ENCODE measurements at regions not wholly inside any gene's neighbourhood (a gene's known extent, or its start where the extent isn't known, plus 50 kb on each side); places are given as distances from the start of the nearest gene placed in this dataset.

DNA sequence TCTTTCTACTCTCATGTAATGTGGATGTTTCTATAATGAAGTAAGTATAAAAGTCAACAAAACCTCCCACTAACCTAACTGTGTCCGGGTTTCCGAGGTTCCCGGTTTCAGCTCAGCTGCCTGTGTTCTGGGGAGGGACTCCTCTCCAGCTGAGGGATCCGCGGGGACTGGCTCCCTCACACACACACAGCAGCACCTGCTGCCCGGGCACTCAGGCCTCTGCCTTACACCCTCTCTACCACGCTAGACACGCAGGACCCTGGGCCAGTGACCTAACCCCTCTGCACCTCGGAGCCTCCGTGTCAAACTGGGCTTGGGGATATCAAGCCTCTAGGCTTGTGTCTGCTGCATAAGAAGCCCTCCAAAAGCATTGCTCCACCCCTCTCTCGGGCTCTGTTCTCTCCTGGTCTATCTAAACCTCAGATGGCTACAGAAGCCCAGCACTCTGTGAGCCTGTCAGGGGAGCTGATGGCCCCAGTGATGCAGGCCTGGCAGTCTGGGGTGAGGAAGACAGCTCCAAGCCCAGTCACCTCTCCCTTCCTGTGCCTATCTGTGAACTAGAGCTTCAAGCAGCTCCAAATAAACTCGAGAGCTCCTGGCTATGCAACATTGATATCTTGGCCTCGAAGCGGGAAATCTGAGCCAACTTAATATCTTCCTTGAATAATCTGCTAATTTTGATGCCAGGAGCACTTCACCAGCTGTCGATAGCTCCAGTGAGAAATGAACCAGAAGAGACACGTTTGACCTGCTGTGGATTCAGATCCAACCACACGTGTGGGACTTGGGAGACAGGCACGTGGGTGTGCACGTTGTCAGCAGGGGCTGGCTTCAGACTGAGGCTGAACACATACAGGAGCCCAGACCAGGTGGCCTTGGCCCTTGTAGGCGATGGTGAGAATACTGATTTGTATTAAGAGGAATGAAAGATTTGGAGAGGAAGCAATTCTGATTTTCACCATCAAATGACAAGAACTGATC is 232.7 kb upstream of the B3GAT1 start:
- DNase-seq (ENCODE audit: low spot score) = no peak

DNA sequence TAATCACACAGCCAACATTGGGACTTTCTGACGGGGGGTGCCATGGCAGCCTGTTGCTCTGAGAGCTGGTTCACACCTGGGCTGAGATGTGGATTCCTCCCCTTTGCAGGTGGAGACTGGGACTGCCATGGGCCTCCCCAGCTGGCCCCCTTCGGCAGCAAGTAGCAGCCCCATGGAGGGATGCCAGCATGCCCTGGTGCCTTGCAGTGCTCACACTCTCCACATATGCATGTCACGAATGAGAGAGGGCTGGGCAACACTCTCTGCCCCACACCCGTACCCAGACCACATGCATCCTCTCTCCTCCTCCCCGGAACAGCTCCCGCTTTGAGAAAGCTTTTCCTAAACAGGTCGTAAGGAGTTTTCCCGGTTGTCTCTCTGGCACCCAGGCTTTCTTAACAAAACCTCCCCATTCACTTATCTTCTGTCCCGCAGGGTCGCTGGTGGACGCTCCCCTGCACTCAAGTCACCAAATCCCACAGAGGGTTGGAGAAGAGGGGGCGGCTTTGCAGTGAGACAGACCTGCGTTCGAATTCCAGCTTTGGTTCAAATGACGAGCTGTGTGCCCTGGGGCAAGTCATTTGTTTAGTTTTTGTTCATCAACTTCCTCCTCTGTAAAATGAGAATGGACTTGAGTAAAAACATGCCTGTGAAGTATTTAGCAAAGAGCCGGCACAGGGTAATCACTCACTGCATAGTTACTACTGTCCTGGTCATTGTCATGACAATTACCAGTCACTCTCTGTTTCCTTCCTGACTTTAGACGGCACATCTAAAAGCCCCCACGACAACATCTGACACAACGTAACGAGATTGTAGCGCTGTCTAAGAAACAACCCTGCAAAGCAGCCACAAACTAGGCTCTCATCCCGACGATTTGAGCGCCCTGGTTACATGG is 231.3 kb upstream of the B3GAT1 start:
- no peak for DNase-seq (ENCODE audit: low spot score)

DNA sequence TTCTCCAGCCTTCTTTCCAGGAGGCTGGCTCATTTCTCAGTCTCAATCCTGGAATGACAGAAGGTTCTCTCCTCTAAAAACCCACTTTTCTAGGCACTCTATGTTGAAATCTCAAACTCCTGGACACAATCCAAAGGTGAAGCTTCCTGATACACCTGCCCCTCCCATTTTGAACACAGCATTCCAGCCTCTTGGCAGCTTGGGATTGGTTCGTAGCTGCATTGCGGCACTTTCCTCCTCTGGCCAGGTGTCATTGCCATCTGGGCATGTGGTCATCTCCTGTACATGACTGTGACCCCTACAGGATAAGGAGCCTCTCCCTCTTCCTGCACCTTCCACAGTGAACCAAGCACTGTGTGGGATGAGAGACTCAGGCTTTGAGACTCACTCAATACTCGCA is 230.2 kb upstream of the B3GAT1 start:
- DNase-seq (ENCODE audit: low spot score) = no peak

DNA sequence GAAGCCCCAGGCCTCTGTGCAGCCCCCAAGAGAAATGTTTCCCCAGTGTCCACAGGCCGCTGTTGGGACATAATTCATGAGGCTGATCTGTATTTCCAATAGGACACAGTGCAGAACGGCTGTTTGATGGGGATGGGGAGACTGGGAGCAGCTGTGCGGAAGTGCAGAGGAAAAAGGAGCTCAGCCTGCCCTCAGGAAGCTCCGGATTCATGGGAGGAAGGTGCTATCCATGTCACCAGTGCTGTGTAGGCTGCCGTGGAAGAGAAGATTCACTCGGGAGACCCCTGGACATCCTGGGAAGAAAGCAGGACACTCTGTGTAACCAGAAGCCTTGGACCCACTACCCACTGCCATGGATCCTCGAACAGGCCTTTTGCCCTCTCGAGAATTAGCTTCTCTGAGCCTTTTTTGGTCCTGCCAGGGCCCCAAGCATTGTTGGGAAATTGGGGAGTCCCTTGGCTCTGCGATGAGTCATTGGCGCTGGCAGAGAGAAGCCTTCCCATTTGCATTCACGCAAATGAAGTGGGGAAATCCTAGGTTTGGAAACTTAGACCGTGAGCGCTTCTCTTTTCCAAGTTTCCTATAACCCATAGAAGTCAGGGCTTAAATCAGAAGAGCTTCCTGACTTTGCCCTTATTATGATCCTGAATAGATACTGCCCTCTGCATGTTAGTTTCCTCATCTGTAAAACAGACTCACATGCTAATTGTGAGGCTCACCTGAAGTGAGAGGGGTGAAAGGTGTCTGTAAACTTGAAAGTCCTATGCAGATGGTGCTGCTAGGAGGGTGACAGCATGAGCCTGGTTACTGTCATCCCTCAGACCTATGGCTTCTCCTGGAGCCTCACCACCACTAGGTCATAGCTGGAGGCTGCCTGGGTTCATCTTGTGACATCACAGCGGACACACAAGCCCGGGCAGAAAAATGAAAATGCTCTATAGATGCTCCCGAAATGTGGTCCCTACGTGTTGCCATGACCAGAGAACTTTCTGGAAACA is 229.2 kb upstream of the B3GAT1 start:
- DNase-seq (ENCODE audit: low spot score) = no peak

DNA sequence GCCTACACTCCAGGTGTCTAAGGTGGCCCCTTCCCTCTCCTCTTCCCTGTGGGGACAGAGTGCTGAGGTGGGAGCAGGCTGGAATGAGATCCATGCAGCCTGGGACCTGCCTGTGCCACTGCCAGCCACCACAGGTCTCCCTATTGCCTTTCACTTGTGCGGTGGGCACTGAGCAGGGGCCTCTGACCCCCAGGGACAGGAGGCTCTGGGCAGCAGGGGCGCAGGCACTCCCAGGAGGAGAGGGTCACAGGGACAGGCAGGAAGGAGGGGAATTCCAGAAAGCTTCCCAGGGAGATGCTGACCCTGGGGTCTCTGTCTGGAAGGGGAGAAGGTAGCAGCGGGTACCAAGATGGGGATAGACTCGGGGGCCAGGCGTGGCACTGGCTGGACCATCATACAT is 228.5 kb upstream of the B3GAT1 start:
- no peak for DNase-seq (ENCODE audit: low spot score)

DNA sequence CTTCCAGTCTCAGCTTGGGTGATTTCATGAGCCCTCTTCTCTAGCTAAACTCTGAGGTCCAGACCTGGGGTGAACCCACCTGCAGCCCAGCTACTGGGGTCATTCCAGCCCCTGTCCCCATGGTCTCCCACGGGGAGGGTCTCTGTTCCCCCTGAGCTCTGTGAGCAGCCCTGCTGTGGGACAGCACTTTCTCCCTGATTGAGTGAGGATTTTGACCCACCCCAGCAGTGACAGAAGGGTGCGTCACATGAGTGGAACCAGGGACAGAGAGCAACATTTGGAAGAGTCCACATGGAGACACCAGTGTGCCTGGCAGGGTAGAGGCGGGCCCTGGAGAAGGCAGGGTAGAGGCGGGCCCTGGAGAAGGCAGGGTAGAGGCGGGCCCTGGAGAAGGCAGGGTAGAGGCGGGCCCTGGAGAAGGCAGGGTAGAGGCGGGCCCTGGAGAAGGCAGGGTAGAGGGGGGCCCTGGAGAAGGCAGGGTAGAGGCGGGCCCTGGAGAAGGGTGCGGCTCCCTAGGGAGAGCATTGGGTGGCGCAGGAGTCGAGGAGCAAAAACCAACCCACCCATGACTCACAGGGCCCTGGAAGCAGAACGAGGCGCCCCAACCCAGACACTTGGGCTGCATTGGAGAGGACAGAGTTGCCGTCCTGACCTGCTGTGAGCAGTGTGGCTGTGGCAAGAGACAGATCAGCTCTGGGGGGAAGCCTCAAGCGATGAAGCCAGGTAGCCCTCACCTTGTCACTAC is 227.7 kb upstream of the B3GAT1 start:
- no peak for DNase-seq (ENCODE audit: low spot score)

DNA sequence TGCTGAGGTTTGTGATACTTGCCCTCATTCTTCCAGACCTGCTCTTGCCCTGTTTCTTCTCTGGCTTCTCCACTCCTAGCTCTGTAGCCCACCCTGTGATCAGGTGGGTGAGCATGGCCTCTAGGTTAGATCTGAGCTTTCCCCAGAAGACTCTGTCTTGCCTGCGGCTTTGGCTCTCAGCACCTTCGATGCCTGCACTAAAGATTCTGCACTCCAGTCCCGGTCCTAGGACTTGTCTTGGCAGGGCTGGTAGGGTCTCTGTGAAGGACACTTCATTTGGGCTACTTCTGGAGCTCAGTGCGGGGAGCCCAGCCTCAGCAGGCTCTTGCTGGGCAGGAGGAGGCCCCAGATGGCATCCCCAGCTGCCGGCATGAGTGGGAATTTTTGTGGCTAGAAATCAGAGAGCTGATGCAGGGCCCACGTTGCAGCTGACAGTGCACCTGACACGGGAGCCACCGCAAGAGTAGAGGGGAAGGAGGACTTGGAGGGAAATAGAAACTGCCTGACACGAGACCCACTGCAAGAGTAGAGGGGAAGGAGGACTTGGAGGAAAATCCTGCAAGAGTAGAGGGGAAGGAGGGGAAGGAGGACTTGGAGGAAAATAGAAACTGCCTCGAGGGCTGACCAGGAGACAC is 226.9 kb upstream of the B3GAT1 start:
- no peak for DNase-seq (ENCODE audit: low spot score)

DNA sequence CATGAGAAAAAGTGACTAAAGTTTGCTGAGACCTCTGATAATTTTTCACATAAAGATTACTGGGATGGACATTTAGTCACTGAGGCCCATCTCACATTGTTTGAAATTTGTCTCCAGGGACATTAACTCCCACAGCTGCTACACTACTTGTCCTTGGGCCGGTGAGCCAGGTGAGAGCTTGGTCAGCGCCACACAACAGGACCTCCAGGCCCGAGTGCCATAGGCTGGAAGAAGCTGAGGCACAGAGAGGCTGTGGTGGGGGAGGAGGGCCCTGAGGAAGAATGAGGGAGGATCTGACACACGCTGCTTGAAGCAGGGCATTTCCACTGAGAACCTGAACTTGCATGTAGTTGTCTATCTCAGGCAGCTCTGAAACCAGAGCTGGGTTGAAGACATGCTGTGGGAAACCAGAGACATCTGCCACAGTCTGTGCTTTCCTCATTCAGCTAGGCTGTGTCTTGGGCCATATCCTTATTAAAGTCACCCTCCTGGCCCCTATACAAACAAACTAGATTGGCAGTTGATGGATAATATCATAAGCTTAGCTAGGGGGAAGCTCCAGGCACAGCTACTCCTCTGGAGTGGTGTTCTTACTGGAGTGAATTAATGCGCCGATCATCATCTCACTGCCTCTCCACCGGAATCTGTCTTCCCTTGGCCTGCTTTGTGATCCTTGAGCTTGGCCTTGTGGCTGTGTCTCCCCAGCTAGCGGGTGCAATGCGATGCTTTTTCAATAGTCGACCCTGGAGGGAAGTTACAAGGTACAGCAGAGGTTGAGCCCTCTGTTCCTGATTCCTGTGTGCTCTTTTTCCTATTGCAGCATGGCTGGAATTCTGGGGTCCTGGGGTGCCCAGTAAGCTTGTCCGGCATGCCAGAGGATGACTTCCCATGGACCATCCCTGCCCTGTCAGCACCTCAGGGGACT is 225.3 kb upstream of the B3GAT1 start:
- DNase-seq (ENCODE audit: low spot score) = no peak

DNA sequence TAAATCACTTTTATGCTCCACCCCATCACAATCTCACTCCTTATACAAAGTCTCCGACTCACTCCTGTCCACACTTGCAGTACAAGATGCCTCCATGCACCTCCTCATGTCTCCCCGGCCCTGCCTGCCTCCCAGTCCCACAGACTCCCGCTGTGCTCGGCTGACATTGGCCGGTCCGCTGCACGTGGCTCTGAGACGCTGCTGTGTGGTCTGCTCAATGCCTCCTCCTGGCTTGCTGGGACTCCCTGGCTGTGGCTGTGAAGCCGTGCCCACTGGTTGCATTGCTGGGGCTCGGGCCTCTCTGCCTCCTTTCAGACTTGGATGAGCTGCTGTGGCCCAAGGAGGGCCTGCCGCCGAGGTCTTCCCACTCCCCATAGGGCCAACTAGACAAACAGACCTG is 224.0 kb upstream of the B3GAT1 start:
- no peak for DNase-seq (ENCODE audit: low spot score)

DNA sequence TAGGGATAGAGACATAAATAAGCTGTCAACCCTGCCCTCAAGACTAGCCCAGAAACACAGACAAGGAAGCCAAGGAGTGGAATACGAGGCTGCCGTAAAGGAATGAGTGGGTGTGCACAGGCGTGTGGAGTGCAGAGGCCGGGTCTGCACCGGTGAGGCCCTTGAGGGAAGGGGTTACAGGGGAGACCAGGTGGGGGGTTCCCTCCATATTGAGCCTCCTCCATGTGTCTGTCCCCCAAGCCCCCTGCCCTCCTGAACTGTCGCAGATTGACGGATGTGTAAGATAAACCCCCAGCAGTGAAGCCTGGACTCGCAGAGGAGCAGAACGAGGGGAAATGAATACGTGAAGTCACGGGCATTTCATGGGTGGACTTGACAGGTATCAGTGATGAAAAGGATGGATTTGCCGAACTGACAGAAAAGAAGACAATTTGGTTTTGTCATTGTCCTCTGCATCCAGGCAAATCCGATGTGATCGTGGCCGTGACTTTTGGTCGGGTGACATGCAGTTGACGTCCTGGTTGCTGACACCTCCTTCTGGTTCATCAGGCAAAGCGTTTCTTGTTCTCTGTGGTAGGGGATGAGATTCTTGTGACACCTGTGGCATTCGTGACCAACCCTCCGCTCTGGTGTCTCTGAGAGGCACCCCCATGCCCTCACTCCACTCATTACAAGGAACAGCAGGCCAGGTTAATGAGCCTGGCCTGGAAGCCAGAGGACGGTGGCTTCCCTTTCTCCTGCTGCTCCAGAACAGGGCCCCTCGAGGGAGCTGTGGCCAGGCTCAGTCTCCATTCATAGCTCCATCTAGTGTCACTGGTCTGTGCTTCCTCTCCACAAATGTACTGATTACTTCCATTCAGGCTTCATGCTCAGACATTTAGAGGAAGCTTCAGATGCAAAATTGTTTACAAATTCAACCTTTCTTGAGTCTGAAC is 223.1 kb upstream of the B3GAT1 start:
- no peak for DNase-seq (ENCODE audit: low spot score)

DNA sequence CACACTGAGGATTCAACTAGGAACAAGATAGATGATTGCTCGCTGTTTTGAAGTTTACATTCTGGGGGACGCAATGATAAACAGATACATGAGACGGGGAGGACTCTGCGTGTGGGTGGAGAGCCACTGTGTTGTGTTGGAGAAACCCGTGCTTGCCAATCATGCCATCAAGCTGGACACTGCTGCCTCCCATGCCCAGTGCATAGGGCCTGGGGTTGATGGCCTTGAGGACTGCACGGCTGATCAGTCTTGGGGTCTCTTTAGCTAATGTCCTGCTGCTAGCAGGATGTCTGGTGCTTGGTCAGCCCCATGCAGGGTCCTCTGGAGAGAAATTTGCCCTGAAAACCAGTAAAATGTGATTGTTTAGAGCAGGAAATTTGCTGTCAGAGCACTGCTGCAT is 221.2 kb upstream of the B3GAT1 start:
- no peak for DNase-seq (ENCODE audit: low spot score)

DNA sequence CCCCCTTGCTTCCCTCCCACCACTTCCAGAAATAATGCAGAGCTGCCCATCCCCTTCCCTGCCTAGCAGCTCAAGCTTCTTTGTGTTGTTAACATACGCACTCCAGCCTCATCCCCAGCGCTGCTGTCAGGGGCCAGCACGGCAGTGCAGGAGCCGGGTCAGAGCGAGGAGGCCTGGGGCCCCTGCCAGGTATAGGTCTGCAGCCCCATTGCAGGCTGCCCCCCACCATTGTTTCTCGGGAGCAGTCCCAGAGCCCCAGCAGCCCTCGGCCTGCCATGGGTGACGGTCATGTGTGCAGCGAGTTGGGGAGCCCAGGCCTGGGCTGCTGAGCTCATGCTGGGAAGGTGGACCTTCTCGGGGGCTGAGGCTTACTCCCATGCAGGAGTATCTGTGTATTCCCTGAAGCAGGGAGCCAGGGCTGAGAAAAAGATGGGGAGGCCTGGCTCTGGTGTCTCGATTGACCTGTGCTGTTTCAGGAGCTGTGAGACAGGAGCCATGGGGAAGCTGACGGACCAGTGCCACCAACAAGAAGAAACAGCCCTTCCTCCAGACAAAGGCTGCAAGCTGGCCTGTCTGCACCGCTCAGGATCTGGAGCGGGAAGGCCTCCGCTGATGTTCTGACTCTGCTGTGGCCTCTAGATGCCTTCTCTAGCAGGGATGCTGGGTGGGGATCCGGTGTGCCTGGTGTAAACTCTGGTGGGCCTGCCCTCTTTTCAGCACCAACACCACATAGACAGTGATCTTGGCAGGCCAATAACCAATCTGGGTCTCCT is 220.5 kb upstream of the B3GAT1 start:
- DNase-seq (ENCODE audit: low spot score) = no peak

DNA sequence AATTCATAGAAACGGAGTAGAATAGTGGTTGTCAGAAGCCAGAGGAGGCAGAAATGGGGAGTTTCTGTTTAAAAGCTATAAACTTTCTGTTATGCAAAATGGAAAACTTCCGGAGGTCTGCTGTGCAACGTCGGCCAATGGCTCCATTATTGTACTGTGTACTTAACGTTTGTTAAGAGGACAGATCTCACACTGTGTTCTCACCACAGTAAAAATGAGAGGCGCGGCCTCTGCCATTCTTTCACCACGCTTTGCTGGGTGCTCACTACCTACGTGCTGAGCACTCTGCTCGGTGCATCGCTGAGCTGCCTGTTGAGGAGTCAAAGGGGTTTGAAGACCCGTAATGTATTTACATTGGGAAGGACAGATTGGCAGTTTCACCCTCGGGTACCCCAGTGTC is 218.8 kb upstream of the B3GAT1 start:
- no peak for DNase-seq (ENCODE audit: low spot score)

DNA sequence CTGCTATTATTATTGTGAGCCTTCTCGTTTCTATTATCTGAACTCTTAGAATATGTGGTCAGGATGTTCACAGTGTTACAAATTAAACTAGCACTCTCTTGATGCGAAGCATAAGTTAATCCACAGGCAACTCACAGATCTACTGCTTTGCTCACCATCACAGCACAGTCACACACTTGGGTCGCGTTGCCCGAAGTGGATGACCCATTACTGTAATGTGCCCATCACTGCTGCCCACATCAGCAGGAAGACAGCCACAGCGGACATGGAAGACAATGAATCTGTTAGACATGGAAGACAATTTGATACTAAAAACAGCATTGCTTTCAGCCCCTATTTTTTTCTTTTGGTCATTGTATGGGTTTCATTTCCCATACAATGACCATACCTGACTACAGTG is 216.4 kb upstream of the B3GAT1 start:
- DNase-seq (ENCODE audit: low spot score) = no peak

DNA sequence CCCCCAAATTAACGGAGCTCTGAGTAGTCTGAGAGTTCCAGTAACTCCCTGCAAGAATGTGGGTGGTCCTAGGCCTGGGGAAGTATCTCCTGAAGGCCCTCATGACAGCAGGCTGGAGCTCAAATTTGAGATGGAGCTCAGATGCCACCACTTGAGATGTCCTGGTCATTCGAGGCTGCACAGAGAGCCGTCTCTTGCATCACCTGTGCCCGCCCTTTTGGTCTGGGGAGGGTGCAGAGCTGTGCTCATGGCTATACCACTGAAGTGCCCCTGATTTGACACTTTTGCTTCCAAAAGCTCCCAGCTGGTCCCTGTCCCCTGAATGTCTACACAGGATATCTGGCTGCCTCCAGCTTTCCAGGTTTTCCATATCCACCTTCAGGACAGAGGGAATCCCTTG is 214.0 kb upstream of the B3GAT1 start:
- DNase-seq (ENCODE audit: low spot score) = no peak

DNA sequence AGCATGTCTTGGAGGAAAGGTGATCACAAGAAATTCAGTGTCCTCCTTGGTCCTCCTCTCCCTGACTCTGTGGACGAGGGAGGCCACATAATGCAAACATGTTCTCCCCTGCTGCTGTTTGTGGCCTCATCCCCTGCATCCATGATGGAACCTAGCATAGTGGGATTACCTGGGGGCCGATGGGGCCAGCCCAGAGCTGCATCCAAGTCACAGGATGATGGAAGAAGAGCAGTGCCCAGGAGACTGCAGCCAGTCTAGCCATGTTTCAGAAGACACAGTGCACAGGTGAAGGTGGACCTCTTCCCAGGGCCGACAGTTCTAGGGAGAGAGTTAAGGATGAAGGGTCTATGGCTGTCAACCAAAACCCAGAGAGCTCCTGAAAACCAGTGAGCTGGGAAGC is 213.6 kb upstream of the B3GAT1 start:
- DNase-seq (ENCODE audit: low spot score) = no peak

DNA sequence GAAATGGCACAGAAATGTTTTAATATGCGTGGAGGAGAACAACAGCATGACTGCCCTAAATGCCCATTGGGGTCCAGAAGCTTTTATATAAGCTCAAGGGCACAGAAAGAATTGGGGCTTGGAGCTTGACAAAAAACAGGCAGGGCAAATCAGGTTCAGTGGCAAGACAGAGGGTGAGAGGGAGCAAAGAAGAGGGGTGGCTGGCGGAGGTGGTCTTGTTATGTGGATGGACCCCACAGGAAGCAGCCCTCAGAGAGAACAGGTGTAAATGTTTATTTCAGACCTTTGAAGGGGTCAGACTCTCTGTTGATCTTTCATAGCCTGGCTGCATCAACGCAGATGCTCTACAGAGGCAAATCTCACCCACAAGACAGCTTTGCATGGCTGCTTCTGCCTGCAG is 213.1 kb upstream of the B3GAT1 start:
- DNase-seq (ENCODE audit: low spot score) = no peak

All from GM03348 (cell line).